HepG2 (cell line): ENCODE measurements at regions not wholly inside any gene's neighbourhood (a gene's known extent, or its start where the extent isn't known, plus 50 kb on each side); places are given as distances from the start of the nearest gene placed in this dataset.

Experiments
- BRCA1 ChIP-seq: sonication (generic); formaldehyde crosslinking; IDR thresholded peaks from 2 replicates; pipeline ENCODE4 v1.4.0; 2020; ENCODE audit warnings: missing genetic modification reagents
- CBX2 ChIP-seq, 2 experiments: fragments of 200-600 bp in 1 of 2; sonication (generic); formaldehyde crosslinking in 1 of 2; IDR thresholded peaks; 2 replicates each; pipeline versions ENCODE4 v1.7.0 to v1.8.1; 2018 to 2022; ENCODE audit warnings: low read depth in 2 of 2, low read length in 1 of 2, mild to moderate bottlenecking in 1 of 2, missing genetic modification reagents in 1 of 2
- ETV6 ChIP-seq: sonication (generic); formaldehyde crosslinking; conservative IDR thresholded peaks from 2 replicates; pipeline ENCODE4 v1.4.0; 2020; ENCODE audit warnings: missing genetic modification reagents
- FOXC1 ChIP-seq: sonication (generic); formaldehyde crosslinking; IDR thresholded peaks from 2 replicates; pipeline ENCODE4 v1.8.0; 2022; ENCODE audit warnings: mild to moderate bottlenecking, missing genetic modification reagents, borderline replicate concordance
- ISL2 ChIP-seq: sonication (generic); formaldehyde crosslinking; IDR thresholded peaks from 2 replicates; pipeline ENCODE4 v1.5.0; 2020; ENCODE audit warnings: missing genetic modification reagents
- KLF6 ChIP-seq: IDR thresholded peaks from 2 replicates; pipeline ENCODE4 v1.8.0; 2016; ENCODE audit warnings: missing biosample characterization, missing genetic modification reagents
- NBN ChIP-seq: fragments of 450-650 bp; conservative IDR thresholded peaks from 2 replicates; pipeline ENCODE4 v1.6.1; 2017
- NR3C1 ChIP-seq: sonication (generic); formaldehyde crosslinking; IDR thresholded peaks from 2 replicates; pipeline ENCODE4 v1.4.0; 2020; ENCODE audit warnings: missing genetic modification reagents
- NRL ChIP-seq: sonication (generic); formaldehyde crosslinking; IDR thresholded peaks from 2 replicates; pipeline ENCODE4 v1.5.0; 2020; ENCODE audit warnings: missing genetic modification reagents, mild to moderate bottlenecking, moderate library complexity, borderline replicate concordance
- TMF1 ChIP-seq: sonication (generic); formaldehyde crosslinking; IDR thresholded peaks from 2 replicates; pipeline ENCODE4 v1.8.1; 2022; ENCODE audit warnings: low read depth, missing genetic modification reagents
- WIZ ChIP-seq: sonication (generic); formaldehyde crosslinking; IDR thresholded peaks from 2 replicates; pipeline ENCODE4 v1.5.1; 2020; ENCODE audit warnings: mild to moderate bottlenecking, missing genetic modification reagents
- ZNF121 ChIP-seq: sonication (generic); formaldehyde crosslinking; IDR thresholded peaks from 2 replicates; pipeline ENCODE4 v1.5.0; 2020; ENCODE audit warnings: mild to moderate bottlenecking, missing genetic modification reagents
- ZNF543 ChIP-seq: sonication (generic); formaldehyde crosslinking; IDR thresholded peaks from 2 replicates; pipeline ENCODE4 v1.4.0; 2020; ENCODE audit warnings: mild to moderate bottlenecking, missing genetic modification reagents
- ZNF547 ChIP-seq: sonication (generic); formaldehyde crosslinking; IDR thresholded peaks from 2 replicates; pipeline ENCODE4 v1.5.1; 2020; ENCODE audit warnings: mild to moderate bottlenecking, missing genetic modification reagents
- ZNF570 ChIP-seq: sonication (generic); formaldehyde crosslinking; IDR thresholded peaks from 2 replicates; pipeline ENCODE4 v1.4.0; 2020; ENCODE audit warnings: mild to moderate bottlenecking, missing genetic modification reagents, borderline replicate concordance
- ZNF709 ChIP-seq: sonication (generic); formaldehyde crosslinking; IDR thresholded peaks from 2 replicates; pipeline ENCODE4 v1.5.0; 2020; ENCODE audit warnings: mild to moderate bottlenecking, missing genetic modification reagents
- ZNF781 ChIP-seq: sonication (generic); formaldehyde crosslinking; IDR thresholded peaks from 2 replicates; pipeline ENCODE4 v1.5.1; 2020; ENCODE audit warnings: borderline replicate concordance, mild to moderate bottlenecking, missing genetic modification reagents; ENCODE audit errors: not compliant biosample characterization
- ZNF839 ChIP-seq: sonication (generic); formaldehyde crosslinking; IDR thresholded peaks from 2 replicates; pipeline ENCODE4 v1.4.0; 2020; ENCODE audit warnings: missing genetic modification reagents, mild to moderate bottlenecking, borderline replicate concordance
- TF ChIP-seq, protein P1 (sequence below): sonication (generic); formaldehyde crosslinking; IDR thresholded peaks from 2 replicates; pipeline ENCODE4 v1.8.1; 2022; ENCODE audit warnings: mild to moderate bottlenecking, missing genetic modification reagents
- TF ChIP-seq, protein P2 (sequence below), 2 experiments: fragments of 450-650 bp in 1 of 2; sonication (generic) in 1 of 2; formaldehyde crosslinking; IDR thresholded peaks; 2 replicates each; pipeline versions ENCODE4 v1.5.0 to v1.8.0; 2020 to 2022; ENCODE audit warnings: mild to moderate bottlenecking in 1 of 2, missing genetic modification reagents in 1 of 2
- TF ChIP-seq, protein P3 (sequence below): sonication (generic); formaldehyde crosslinking; IDR thresholded peaks from 2 replicates; pipeline ENCODE4 v1.5.1; 2020; ENCODE audit warnings: mild to moderate bottlenecking, moderate library complexity, missing genetic modification reagents
- TF ChIP-seq, protein P4 (sequence below): sonication (generic); formaldehyde crosslinking; IDR thresholded peaks from 2 replicates; pipeline ENCODE4 v1.5.1; 2020; ENCODE audit warnings: mild to moderate bottlenecking, missing genetic modification reagents, borderline replicate concordance

DNA sequence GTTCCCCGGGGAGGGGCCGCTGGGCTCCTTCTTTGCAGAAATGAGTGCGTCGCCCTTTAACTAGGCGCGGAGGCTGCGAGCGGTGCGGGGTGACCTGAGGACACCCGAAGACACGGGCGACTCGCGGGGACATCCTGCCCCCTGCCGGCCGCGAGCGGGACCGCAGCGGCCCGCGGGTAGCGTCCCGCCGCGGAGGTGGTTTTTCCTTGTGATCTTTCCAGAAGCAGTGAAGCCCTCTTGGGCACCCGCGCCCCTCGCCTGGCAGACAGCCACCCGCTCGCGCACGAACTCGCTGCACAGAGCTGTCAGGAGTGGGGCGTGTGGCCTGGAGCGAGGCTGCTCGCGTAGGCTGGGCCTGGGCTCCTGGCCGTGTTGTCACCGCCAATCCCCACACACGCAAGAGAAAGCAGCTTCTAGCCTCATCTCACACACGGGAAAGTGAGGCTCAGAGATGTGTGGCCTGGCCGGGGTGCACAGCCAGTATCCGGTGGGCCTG is 67.2 kb downstream of the DIO3 start (continued):
- TF ChIP-seq, protein P1, sequence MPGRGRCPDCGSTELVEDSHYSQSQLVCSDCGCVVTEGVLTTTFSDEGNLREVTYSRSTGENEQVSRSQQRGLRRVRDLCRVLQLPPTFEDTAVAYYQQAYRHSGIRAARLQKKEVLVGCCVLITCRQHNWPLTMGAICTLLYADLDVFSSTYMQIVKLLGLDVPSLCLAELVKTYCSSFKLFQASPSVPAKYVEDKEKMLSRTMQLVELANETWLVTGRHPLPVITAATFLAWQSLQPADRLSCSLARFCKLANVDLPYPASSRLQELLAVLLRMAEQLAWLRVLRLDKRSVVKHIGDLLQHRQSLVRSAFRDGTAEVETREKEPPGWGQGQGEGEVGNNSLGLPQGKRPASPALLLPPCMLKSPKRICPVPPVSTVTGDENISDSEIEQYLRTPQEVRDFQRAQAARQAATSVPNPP (CRISPR knock-in tag) = no peak
- TF ChIP-seq ZNF570 = no peak
- no peak for TF ChIP-seq TMF1 (CRISPR knock-in tag)
- TF ChIP-seq BRCA1 (CRISPR knock-in tag) = no peak
- TF ChIP-seq ZNF543 (CRISPR knock-in tag) = 0 out of 2 replicates have a peak, but pooled peaks have one; percentile 30
- no peak for TF ChIP-seq WIZ
- TF ChIP-seq ZNF839 (CRISPR knock-in tag) = no peak
- no peak for TF ChIP-seq ISL2 (CRISPR knock-in tag)
- 0 out of 2 replicates have a peak, but pooled peaks have one; percentile 38 for TF ChIP-seq ZNF709 (CRISPR knock-in tag)
- 0 out of 2 replicates have a peak, but pooled peaks have one; percentile 19 for TF ChIP-seq NRL (CRISPR knock-in tag)
- no peak for TF ChIP-seq NBN
- TF ChIP-seq ETV6 (CRISPR knock-in tag) = no peak
- no peak for TF ChIP-seq CBX2 (IDR thresholded peaks at IDR 0.05; ENCODE audit: low read depth, low read length)
- TF ChIP-seq CBX2 (CRISPR knock-in tag; IDR thresholded peaks at IDR 0.05; ENCODE audit: low read depth) = peak; percentile 49; the same call in 1 of the 2 replicates
- TF ChIP-seq, protein P2, sequence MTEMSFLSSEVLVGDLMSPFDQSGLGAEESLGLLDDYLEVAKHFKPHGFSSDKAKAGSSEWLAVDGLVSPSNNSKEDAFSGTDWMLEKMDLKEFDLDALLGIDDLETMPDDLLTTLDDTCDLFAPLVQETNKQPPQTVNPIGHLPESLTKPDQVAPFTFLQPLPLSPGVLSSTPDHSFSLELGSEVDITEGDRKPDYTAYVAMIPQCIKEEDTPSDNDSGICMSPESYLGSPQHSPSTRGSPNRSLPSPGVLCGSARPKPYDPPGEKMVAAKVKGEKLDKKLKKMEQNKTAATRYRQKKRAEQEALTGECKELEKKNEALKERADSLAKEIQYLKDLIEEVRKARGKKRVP (CRISPR knock-in tag; IDR thresholded peaks at IDR 0.05) = no peak
- TF ChIP-seq KLF6 (CRISPR knock-in tag) = no peak
- TF ChIP-seq FOXC1 (CRISPR knock-in tag) = no peak
- no peak for TF ChIP-seq ZNF121 (CRISPR knock-in tag)
- TF ChIP-seq, protein P3, sequence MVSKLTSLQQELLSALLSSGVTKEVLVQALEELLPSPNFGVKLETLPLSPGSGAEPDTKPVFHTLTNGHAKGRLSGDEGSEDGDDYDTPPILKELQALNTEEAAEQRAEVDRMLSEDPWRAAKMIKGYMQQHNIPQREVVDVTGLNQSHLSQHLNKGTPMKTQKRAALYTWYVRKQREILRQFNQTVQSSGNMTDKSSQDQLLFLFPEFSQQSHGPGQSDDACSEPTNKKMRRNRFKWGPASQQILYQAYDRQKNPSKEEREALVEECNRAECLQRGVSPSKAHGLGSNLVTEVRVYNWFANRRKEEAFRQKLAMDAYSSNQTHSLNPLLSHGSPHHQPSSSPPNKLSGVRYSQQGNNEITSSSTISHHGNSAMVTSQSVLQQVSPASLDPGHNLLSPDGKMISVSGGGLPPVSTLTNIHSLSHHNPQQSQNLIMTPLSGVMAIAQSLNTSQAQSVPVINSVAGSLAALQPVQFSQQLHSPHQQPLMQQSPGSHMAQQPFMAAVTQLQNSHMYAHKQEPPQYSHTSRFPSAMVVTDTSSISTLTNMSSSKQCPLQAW (CRISPR knock-in tag) = peak; percentile 48; the same call in 1 of the 2 replicates
- peak; percentile 62; the same call in 1 of the 2 replicates for TF ChIP-seq ZNF547 (CRISPR knock-in tag)
- no peak for TF ChIP-seq ZNF781 (CRISPR knock-in tag)
- TF ChIP-seq, protein P4, sequence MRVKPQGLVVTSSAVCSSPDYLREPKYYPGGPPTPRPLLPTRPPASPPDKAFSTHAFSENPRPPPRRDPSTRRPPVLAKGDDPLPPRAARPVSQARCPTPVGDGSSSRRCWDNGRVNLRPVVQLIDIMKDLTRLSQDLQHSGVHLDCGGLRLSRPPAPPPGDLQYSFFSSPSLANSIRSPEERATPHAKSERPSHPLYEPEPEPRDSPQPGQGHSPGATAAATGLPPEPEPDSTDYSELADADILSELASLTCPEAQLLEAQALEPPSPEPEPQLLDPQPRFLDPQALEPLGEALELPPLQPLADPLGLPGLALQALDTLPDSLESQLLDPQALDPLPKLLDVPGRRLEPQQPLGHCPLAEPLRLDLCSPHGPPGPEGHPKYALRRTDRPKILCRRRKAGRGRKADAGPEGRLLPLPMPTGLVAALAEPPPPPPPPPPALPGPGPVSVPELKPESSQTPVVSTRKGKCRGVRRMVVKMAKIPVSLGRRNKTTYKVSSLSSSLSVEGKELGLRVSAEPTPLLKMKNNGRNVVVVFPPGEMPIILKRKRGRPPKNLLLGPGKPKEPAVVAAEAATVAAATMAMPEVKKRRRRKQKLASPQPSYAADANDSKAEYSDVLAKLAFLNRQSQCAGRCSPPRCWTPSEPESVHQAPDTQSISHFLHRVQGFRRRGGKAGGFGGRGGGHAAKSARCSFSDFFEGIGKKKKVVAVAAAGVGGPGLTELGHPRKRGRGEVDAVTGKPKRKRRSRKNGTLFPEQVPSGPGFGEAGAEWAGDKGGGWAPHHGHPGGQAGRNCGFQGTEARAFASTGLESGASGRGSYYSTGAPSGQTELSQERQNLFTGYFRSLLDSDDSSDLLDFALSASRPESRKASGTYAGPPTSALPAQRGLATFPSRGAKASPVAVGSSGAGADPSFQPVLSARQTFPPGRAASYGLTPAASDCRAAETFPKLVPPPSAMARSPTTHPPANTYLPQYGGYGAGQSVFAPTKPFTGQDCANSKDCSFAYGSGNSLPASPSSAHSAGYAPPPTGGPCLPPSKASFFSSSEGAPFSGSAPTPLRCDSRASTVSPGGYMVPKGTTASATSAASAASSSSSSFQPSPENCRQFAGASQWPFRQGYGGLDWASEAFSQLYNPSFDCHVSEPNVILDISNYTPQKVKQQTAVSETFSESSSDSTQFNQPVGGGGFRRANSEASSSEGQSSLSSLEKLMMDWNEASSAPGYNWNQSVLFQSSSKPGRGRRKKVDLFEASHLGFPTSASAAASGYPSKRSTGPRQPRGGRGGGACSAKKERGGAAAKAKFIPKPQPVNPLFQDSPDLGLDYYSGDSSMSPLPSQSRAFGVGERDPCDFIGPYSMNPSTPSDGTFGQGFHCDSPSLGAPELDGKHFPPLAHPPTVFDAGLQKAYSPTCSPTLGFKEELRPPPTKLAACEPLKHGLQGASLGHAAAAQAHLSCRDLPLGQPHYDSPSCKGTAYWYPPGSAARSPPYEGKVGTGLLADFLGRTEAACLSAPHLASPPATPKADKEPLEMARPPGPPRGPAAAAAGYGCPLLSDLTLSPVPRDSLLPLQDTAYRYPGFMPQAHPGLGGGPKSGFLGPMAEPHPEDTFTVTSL (CRISPR knock-in tag) = no peak
- TF ChIP-seq NR3C1 = no peak
